GM18502 (cell line): ENCODE measurements at regions not wholly inside any gene's neighbourhood (a gene's known extent, or its start where the extent isn't known, plus 50 kb on each side); places are given as distances from the start of the nearest gene placed in this dataset.

ENCODE experiments used
- ATAC-seq: cut with Tn5 transposase; IDR thresholded peaks from one replicate; pipeline ENCODE4 v1.9.1; 2021; ENCODE audit warnings: mild to moderate bottlenecking; ENCODE audit not compliant: unreplicated experiment, poor library complexity

GRCh38 chr10:61840403-61840802 lies 61.1 kb upstream of the ARID5B start:
- ATAC-seq: no peak

- no peak for ATAC-seq
These were observed 60.1 kb upstream of the ARID5B start for GRCh38 chr10:61841338-61841875.

GRCh38 chr10:61842755-61843497 lies 58.6 kb upstream of the ARID5B start:
- no peak for ATAC-seq

GRCh38 chr10:61844116-61844822 lies 57.2 kb upstream of the ARID5B start:
- ATAC-seq: no peak

GRCh38 chr10:61845196-61845949 lies 56.1 kb upstream of the ARID5B start:
- ATAC-seq: no peak

GRCh38 chr10:61845950-61846268 lies 55.6 kb upstream of the ARID5B start:
- no peak for ATAC-seq

- no peak for ATAC-seq
These were observed 55.0 kb upstream of the ARID5B start for GRCh38 chr10:61846370-61847031.

- ATAC-seq: no peak
These were observed 54.4 kb upstream of the ARID5B start for GRCh38 chr10:61847087-61847486.

- ATAC-seq: no peak
These were observed 53.9 kb upstream of the ARID5B start for GRCh38 chr10:61847640-61848039.

- ATAC-seq: no peak
These were observed 51.1 kb upstream of the ARID5B start for GRCh38 chr10:61850376-61850775.
